H7 (cell line): ENCODE measurements at regions not wholly inside any gene's neighbourhood (a gene's known extent, or its start where the extent isn't known, plus 50 kb on each side); places are given as distances from the start of the nearest gene placed in this dataset.
"Not testable (repeated sequence)": the region's sequence is repeated elsewhere in the genome, so short reads cannot be mapped to it uniquely, and the experiment has no call there.

Experiments
- DNase-seq: peaks from one replicate; pipeline ENCODE4 v3.0.0; 2012
- H3K27me3 ChIP-seq: 2 replicates; pipeline ENCODE4 v1.6.0; 2011; ENCODE audit warnings: mild to moderate bottlenecking, low read length; ENCODE audit not compliant: control insufficient read depth, insufficient read depth
- H3K36me3 ChIP-seq: replicated peaks from 2 replicates; pipeline ENCODE4 v1.5.1; 2011; ENCODE audit warnings: low read length; ENCODE audit not compliant: control insufficient read depth, insufficient read depth
- H3K4me3 ChIP-seq: 2 replicates; pipeline ENCODE4 v1.5.1; 2011; ENCODE audit warnings: low read depth, mild to moderate bottlenecking, control low read depth, low read length, moderate library complexity; ENCODE audit not compliant: insufficient read depth

DNA sequence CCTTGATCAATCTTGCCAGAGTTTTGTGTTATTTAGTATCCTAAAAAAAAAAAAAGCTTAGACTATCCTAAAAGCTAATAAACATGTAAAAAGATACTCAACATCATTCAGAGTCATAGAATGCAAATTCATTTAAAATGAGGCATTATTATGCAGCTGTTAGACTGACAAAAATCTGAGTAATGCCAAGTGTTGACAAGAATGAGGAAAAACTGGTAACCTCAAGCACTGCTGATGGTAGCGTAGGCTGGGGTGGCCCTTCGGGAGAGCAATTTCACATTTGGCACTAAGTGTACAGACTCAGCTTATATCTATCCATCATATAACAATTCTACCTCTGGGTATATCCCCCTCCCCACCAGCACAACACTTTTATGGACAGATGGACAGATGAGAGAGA is 280.4 kb downstream of the RAP2B start:
- no peak for DNase-seq
- no peak overlapping the region for H3K4me3 ChIP-seq
- no peaks in the 10 kb centered on the region for H3K27me3 ChIP-seq
- H3K36me3 ChIP-seq, result no peaks in the 10 kb centered on the region

DNA sequence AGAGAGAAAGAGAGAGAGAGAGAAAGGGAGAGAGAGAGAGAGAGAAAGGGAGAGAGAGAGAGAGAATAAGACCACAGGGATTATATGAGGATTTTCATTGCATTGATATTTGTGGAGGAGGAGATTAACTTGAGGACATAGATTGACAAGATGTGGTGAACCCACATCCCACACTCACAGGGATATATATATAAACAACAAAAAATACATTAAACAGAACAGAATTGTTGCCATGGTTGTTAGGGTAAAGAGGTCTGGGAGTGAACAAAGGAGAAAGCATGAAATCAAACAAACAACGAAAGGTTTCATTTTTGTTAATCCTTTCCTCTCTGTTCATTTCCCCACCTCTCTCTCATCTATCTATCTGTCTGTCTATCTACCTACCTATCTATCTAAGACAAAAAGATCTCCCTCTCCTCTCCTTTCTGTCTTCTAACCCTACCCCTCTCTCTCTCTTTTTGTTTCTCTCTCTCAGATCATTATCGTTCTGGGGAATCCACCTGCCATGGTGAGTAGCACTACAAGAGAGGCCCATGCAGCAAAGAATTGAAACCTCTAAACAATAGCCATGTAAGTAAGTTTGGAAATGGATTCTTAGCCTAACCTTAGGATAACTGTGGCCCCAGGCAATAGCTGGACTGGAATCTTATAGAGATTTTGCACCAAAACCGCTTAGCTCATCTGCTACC is 280.9 kb downstream of the RAP2B start:
- DNase-seq, result no peak
- H3K27me3 ChIP-seq, result no peaks in the 10 kb centered on the region
- no peak overlapping the region for H3K4me3 ChIP-seq
- no peaks in the 10 kb centered on the region for H3K36me3 ChIP-seq

DNA sequence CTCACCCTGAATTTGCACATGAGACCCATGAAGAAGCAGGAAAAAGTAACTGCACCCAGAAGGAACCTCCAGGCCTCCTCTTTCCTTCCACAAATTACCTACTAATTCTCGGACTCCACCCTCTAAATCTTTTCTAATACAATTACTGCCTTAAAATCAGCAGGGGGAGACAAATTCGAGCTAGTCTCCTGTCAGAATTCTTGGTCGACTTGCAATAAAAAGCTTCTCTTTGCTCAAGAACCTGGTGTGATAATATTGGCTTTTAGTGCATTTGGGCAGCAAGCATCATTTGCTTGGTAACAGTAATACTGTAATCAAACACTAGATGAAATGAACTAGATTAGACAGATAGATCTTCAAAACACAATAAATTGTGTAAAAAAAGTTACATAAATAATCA is 281.9 kb downstream of the RAP2B start:
- Histone ChIP-seq H3K4me3 (no peak overlapping the region), H3K36me3 (no peaks in the 10 kb centered on the region), H3K27me3 (no peaks in the 10 kb centered on the region)
- peak; percentile 16 for DNase-seq

DNA sequence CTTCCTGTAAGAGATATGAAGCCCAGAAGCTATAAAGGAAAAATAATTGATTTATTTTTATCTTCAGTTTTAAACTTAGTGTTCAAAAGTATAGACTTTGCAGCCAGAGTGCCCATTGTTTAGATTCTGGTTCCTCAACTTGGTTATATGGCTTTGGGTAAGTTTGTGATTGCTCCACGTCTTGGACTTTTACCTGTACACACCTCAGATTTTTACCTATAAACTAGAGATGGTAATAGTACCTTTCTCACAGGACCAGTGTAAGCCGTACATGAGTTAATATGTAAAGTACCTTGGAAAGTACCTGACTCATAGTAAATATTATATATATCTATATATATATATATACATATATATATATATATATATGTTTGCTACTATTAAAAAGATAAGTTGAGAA is 283.8 kb downstream of the RAP2B start:
- DNase-seq, result no peak
- Histone ChIP-seq H3K4me3 (no peak overlapping the region), H3K27me3 (no peaks in the 10 kb centered on the region), H3K36me3 (no peaks in the 10 kb centered on the region)

DNA sequence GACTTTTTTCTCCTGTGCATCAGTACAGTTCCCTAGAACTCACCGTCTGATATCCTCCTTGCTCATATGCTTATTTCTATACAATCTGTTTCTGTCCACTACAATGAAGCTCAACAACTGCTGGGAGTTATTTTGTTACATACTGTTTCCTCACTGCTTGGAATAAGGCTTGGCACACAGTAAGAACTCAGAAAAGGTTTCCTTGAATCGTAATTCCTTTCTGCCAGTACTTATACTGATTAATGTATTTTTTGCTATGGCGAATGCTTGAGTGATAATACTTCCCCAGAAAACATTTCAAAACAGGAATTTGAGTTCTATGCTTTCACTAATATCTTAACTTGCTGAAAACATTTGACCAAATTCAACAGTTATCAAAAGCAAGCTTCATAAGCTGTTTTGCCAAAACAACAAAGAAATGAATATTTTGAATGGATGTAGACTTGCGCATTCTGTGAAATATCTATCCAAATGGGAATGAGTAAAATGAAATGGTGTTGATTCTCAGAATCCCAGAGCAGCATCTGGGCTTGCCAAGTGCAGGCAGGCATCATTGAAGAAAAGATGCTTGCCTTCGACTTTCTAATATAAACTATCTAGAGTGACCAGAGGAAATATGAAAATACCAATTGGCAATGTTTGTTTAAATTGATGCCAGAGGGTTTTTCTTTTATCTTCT is 286.3 kb downstream of the RAP2B start:
- DNase-seq, result no peak
- H3K36me3 ChIP-seq, result no peaks in the 10 kb centered on the region
- no peaks in the 10 kb centered on the region for H3K27me3 ChIP-seq
- no peak overlapping the region for H3K4me3 ChIP-seq

DNA sequence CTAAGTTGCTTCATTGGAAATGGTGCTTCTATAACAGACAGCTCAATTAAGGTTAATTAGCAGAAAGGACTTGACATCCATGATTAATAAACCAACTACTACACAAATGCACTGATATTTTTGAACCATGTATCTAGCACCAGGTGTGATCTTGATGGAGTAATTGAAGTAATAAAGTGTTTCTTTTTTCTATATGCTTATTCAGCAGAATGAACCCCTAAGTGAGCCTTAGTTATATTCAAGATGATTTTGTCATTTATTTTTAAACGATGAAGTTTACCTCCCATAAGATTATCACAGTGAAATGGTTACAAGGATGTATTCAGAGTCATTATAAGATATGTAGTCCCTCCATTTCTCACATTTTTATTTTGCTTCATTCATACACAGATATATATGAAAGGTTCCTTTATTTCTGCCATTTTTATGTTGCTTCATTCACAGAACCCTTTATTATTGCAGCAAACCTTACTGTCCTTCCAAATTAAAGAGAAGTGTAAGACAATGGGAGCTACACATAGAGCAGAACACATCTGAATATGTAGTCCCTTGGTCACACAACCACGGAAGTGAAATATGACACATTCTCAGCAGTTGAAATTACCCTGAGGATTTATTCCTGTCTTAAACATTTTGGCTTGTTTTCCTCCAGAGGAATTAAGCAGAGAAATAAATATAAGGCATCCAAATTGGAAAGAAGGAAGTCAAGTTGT is 295.0 kb downstream of the RAP2B start:
- no peaks in the 10 kb centered on the region for H3K27me3 ChIP-seq
- H3K4me3 ChIP-seq, result no peak overlapping the region
- H3K36me3 ChIP-seq, result no peaks in the 10 kb centered on the region
- DNase-seq, result no peak

DNA sequence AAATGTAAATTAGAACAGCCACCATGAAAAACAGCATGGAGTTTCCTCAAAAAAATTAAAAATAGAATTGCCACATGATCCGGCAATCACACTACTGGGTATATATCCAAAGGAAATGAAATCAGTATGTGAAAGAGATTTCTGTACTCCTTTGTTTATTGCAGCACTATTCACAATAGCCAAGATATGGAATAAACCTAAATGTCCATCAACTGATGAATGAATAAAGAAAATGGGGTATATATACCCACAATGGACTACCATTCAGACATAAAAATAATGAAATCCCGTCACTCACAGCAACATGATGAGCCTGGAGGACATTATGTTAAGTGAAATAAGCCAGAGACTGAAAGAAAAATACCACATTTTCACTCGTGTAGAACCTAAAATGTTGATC is 296.9 kb downstream of the RAP2B start:
- DNase-seq, result no peak

DNA sequence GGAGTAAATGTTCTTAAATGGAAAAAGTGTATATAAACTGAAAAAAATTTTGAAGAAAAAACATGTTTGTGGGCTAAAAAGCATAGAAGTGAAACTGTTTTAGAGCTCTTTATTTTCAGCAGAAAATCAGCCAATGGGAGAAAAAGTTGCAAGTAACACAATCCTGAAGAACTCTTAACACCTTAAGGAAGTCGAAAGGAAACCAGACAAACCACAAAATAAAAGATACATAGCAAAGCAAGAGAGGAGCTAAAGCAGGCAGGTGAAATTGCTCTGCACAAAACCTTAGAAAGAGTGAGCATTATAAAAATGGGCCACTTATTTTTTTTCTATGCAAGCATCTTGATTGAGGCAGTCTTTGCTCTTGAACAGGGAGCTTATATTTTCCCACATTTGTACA is 300.5 kb downstream of the RAP2B start:
- Histone ChIP-seq H3K36me3 (no peaks in the 10 kb centered on the region), H3K4me3 (no peak overlapping the region), H3K27me3 (no peaks in the 10 kb centered on the region)
- no peak for DNase-seq

More for the DNA sequence above, 296.9 kb downstream of the RAP2B start:
- no peaks in the 10 kb centered on the region for H3K36me3 ChIP-seq
- H3K27me3 ChIP-seq, result no peaks in the 10 kb centered on the region
- H3K4me3 ChIP-seq, result no peak overlapping the region

DNA sequence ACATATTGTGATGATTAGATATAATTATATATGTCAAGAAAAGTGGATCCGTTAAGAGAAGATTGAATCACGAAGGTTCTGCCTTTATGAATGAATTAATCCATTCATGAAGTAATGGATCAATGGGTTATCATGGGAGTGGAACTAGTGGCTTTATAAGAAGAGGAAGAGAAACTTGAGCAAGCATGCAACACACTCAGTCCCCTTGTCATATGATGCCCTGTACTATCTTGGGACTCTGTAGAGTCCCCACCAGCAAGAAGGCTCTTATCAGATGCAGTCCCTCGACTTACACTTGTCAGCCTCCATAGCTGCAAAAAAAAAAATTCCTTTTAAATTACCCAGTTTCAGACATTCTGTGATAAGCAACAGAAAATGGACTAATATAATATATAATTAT is 301.9 kb downstream of the RAP2B start:
- no peak for DNase-seq
- Histone ChIP-seq H3K4me3 (no peak overlapping the region), H3K27me3 (no peaks in the 10 kb centered on the region), H3K36me3 (no peaks in the 10 kb centered on the region)

DNA sequence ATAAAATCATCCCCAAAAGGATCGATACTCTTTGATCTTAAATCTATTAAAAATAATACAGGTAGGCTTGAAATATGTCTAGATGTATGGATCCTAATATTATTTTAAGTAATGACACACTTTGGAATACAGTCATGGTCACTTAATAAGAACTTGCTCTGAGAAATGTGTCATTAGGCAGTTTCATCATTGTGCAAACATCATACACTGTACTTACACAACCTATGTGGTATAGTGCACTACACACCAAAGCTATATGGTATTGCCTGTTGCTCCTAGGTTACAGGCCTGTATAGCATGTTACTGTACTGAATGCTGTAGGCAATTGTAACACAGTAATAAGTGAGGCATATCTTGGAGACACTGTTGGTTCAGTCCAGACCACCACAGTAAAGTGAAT is 307.1 kb downstream of the RAP2B start:
- no peak for DNase-seq
- Histone ChIP-seq H3K4me3 (no peak overlapping the region), H3K27me3 (no peaks in the 10 kb centered on the region), H3K36me3 (no peaks in the 10 kb centered on the region)

DNA sequence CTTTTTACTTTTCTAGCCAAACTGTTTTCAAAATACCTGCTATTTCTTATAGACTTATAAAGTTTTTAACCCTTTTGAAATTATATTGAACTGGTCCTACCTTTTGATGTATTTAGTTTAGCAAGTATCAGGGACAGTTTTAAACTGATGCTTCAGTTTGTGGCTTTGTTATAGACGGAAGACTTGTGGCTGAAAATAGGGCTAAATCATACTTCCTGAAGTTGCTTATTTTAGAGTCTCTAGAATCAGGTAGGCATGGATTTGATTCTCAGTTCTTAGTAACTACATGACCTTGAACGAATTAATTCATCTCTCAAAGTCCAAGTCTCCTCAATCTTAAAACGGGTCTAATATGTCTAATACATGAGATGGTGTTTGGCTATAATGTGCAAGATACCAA is 322.8 kb downstream of the RAP2B start:
- no peak for DNase-seq
- no peaks in the 10 kb centered on the region for H3K36me3 ChIP-seq
- H3K27me3 ChIP-seq, result no peaks in the 10 kb centered on the region
- no peak overlapping the region for H3K4me3 ChIP-seq

DNA sequence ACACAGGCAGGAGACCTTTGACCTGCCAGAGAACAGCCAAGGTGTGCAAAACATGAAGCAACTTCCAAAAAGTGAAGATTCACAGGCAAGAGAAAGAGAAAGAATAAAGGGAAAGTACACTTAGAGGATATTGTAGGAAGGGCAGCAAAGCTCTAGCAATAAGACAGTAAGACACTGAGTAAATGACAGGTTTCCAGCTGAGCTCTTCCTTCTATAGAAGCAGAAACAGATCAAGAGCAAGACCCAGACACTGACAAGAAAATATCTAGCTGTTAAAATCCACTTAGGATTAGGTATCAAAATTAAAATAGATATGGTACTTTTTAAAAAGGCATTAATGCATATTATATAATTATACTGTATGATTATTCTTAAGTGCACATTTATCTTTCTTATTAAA is 333.4 kb downstream of the RAP2B start:
- Histone ChIP-seq H3K36me3 (no peaks in the 10 kb centered on the region), H3K27me3 (no peaks in the 10 kb centered on the region), H3K4me3 (no peak overlapping the region)
- DNase-seq, result no peak

DNA sequence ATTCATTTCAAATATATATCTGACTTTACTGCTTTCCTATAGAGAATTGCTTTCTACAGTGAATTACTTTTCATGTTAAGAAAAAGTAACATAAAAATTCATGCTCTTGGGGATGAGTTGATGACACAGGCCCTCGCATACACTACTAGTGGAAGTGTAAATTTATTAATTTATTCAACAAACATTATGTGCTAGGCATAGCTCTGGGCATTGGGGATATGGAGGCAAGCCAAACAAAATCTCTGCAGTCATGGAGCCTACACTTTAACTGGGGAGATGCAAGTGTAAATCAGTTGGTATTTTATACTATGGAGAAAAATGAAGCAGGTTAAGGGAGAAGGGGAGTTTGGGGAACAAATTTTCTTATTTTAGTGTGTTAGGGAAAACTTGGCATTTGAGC is 340.7 kb downstream of the RAP2B start:
- Histone ChIP-seq H3K36me3 (no peaks in the 10 kb centered on the region), H3K4me3 (no peak overlapping the region), H3K27me3 (no peaks in the 10 kb centered on the region)
- DNase-seq, result no peak

DNA sequence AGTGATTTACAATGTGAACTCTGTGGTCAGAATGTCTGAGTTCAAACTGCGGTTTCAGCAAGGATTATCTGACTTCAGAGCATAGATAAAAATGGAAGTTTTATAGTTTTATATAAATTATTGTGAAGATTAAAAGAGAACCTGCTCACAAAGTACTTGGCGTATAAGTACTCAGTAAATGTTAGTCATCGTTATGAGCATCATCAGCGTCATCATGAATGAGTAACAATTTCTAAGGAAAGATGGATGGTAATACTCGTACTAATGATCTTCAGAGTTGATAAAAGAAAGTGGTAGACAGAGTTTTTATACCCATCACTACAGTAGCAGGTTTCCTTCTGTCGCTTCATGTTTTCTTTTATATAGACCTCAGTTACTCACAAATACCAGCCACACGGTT is 341.8 kb downstream of the RAP2B start:
- DNase-seq, result no peak
- Histone ChIP-seq H3K27me3 (no peaks in the 10 kb centered on the region), H3K4me3 (no peak overlapping the region), H3K36me3 (no peaks in the 10 kb centered on the region)

DNA sequence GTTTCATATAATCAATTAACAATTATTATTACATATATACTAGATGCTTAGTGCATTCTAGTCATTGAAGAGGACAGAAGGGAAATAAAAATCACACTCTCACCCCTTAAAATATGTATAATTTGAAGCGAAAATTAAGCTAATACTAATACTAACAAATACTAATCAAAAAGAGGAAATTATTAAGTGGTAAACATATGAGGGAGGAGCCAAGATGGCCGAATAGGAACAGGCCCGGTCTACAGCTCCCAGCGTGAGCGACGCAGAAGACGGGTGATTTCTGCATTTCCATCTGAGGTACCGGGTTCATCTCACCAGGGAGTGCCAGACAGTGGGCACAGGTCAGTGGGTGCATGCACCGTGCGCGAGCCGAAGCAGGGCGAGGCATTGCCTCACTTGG is 344.2 kb downstream of the RAP2B start:
- not testable (repeated sequence) for H3K27me3 ChIP-seq, H3K4me3 ChIP-seq, DNase-seq, H3K36me3 ChIP-seq
